H1 (cell line): ENCODE measurements at regions not wholly inside any gene's neighbourhood (a gene's known extent, or its start where the extent isn't known, plus 50 kb on each side); places are given as distances from the start of the nearest gene placed in this dataset.

Source experiments
- CHD2 ChIP-seq: IDR thresholded peaks from 2 replicates; pipeline ENCODE4 v1.6.1; 2012; ENCODE audit warnings: low read length, improper control_type of control experiment
- SIN3A ChIP-seq, 2 experiments: IDR thresholded peaks in 1 of 2; conservative IDR thresholded peaks in 1 of 2; 2 replicates each; pipeline ENCODE4 v1.6.1; 2011 to 2012; ENCODE audit warnings: low read length in 2 of 2, improper control_type of control experiment in 1 of 2, low read depth in 1 of 2, mild to moderate bottlenecking in 1 of 2
- TCF12 ChIP-seq: IDR thresholded peaks from 2 replicates; pipeline ENCODE4 v1.6.1; 2011; ENCODE audit warnings: low read depth, mild to moderate bottlenecking, low read length
- TEAD4 ChIP-seq: IDR thresholded peaks from 2 replicates; pipeline ENCODE4 v1.6.1; 2012; ENCODE audit warnings: low read depth, low read length, inconsistent platforms, mixed read lengths
- YY1 ChIP-seq: IDR thresholded peaks from 2 replicates; pipeline ENCODE4 v1.6.1; 2011; ENCODE audit warnings: low read depth, mild to moderate bottlenecking, low read length
- TF ChIP-seq, protein P1 (sequence below), 3 experiments: IDR thresholded peaks; 1 replicate in 2 of 3; 2 replicates in 1 of 3; pipeline versions ENCODE4 v1.5.1 to v1.6.1; 2011; ENCODE audit warnings: low read length in 3 of 3, mild to moderate bottlenecking in 3 of 3, inconsistent platforms in 2 of 3, low read depth in 1 of 3, moderate library complexity in 1 of 3; ENCODE audit not compliant: insufficient read depth in 1 of 3; ENCODE audit errors: control extremely low read depth in 1 of 3

DNA sequence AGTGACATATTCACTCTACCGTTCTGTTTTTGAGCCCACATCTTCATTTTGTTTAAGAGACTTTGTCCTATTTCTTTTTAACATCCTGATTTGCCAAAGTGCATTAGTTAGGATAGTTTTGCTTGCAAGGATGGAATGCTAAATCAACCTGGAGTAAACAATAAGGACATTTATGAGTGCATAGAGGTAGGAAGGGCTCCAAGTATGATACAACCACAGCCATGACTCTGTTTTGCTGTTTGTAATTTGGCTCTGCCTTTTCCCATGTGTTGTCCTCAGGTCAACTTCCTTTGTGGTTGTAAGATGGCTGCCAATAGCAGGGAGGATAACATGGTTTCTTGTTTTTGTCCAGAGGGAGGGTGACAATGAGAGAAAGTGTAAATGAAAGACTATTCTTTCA lies 66.4 kb upstream of the GOLIM4 start (continued):
- TF ChIP-seq, protein P1, sequence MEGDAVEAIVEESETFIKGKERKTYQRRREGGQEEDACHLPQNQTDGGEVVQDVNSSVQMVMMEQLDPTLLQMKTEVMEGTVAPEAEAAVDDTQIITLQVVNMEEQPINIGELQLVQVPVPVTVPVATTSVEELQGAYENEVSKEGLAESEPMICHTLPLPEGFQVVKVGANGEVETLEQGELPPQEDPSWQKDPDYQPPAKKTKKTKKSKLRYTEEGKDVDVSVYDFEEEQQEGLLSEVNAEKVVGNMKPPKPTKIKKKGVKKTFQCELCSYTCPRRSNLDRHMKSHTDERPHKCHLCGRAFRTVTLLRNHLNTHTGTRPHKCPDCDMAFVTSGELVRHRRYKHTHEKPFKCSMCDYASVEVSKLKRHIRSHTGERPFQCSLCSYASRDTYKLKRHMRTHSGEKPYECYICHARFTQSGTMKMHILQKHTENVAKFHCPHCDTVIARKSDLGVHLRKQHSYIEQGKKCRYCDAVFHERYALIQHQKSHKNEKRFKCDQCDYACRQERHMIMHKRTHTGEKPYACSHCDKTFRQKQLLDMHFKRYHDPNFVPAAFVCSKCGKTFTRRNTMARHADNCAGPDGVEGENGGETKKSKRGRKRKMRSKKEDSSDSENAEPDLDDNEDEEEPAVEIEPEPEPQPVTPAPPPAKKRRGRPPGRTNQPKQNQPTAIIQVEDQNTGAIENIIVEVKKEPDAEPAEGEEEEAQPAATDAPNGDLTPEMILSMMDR (IDR thresholded peaks at IDR 0.05; ENCODE audit: control extremely low read depth in 1 of 3, insufficient read depth in 1 of 3, low read depth in 1 of 3, low read length in 3 of 3), result no peak
- TF ChIP-seq SIN3A (conservative IDR thresholded peaks at IDR 0.05 in 1 of 2, IDR thresholded peaks at IDR 0.05 in 1 of 2; ENCODE audit: low read depth in 1 of 2, low read length in 2 of 2), result no peak
- no peak for TF ChIP-seq TCF12
- TF ChIP-seq CHD2, result no peak
- TF ChIP-seq TEAD4, result no peak
- TF ChIP-seq YY1, result no peak
- TF ChIP-seq, all 59 proteins: peak for 0
